Endothelial cell of umbilical vein (primary cell): ENCODE measurements at regions not wholly inside any gene's neighbourhood (a gene's known extent, or its start where the extent isn't known, plus 50 kb on each side); places are given as distances from the start of the nearest gene placed in this dataset.

Experiments
- BruUV-seq: library from RNA; stranded (reverse); fragments of 400-500 nt; replicated peaks from 2 replicates; lab custom pipeline; 2021; lab: Mats Ljungman, UMichigan
- CTCF ChIA-PET: fragments of 300-600, 350-600 bp; sonication (Branson Sonifier 250); formaldehyde crosslinking; loops from one replicate; lab custom pipeline; 2021; ENCODE audit warnings: antibody characterized with exemption, inconsistent platforms; lab: Charles Lee
- POLR2A ChIA-PET: fragments of 300-600, 350-600 bp; sonication (Branson Sonifier 250); formaldehyde crosslinking; loops from one replicate; lab custom pipeline; 2021; ENCODE audit warnings: antibody characterized with exemption, inconsistent platforms; lab: Charles Lee
- DNase-seq: peaks from one replicate; pipeline ENCODE4 v3.0.0-alpha.2; 2011; ENCODE audit warnings: low read depth, low spot score
- FAIRE-seq: peaks from 2 replicates; lab custom pipeline; 2011; peaks lifted over from hg19 to GRCh38; lab: Jason Lieb, UNC
- H2AFZ ChIP-seq: 2 replicates; pipeline ENCODE4 v1.6.0; 2012; ENCODE audit warnings: low read depth, low read length, control low read depth, inconsistent platforms
- H3K27ac ChIP-seq: 2 replicates; pipeline ENCODE4 v1.5.1; 2011; ENCODE audit warnings: low read depth, mild to moderate bottlenecking, control low read depth, low read length, moderate library complexity; ENCODE audit not compliant: insufficient read depth
- H3K27me3 ChIP-seq, 2 experiments: 2 replicates each; pipeline versions ENCODE4 v1.6.0 to v1.6.1; 2011; ENCODE audit warnings: low read length in 2 of 2, mixed read lengths in 1 of 2; ENCODE audit not compliant: control insufficient read depth in 2 of 2, insufficient read depth in 2 of 2
- H3K36me3 ChIP-seq, 2 experiments: 2 replicates in 1 of 2; 3 replicates in 1 of 2; pipeline ENCODE4 v1.5.1; 2011; ENCODE audit warnings: low read length in 2 of 2, mild to moderate bottlenecking in 1 of 2, moderate library complexity in 1 of 2; ENCODE audit not compliant: control insufficient read depth in 2 of 2, insufficient read depth in 2 of 2; ENCODE audit errors: extremely low read depth in 1 of 2
- H3K4me1 ChIP-seq: 3 replicates; pipeline ENCODE4 v1.5.1; 2011; ENCODE audit warnings: mild to moderate bottlenecking, low read length; ENCODE audit not compliant: control insufficient read depth, insufficient read depth; ENCODE audit errors: extremely low read depth
- H3K4me2 ChIP-seq: 2 replicates; pipeline ENCODE4 v1.6.1; 2011; ENCODE audit warnings: low read length, control low read depth, mixed read lengths; ENCODE audit not compliant: insufficient read depth
- H3K4me3 ChIP-seq, 3 experiments: fragments of 200-600 bp in 1 of 3; sonication (generic), shearing (Covaris generic) in 1 of 3; replicated peaks in 1 of 3; 2 replicates each; pipeline ENCODE4 v1.5.1; 2011 to 2016; ENCODE audit warnings: control low read depth in 3 of 3, low read length in 3 of 3, mild to moderate bottlenecking in 2 of 3, inconsistent platforms in 1 of 3, low read depth in 1 of 3, moderate library complexity in 1 of 3; ENCODE audit not compliant: insufficient read depth in 1 of 3
- H3K79me2 ChIP-seq: 2 replicates; pipeline ENCODE4 v1.6.0; 2012; ENCODE audit warnings: low read length, inconsistent platforms; ENCODE audit not compliant: control insufficient read depth, insufficient read depth
- H3K9ac ChIP-seq: replicated peaks from 2 replicates; pipeline ENCODE3; 2011; ENCODE audit warnings: low read length, control low read depth; ENCODE audit not compliant: insufficient read depth; ENCODE audit errors: extremely low read depth
- H3K9me1 ChIP-seq: replicated peaks from 3 replicates; pipeline ENCODE4 v1.6.0; 2011; ENCODE audit warnings: mild to moderate bottlenecking, low read length; ENCODE audit not compliant: control insufficient read depth, insufficient read depth; ENCODE audit errors: extremely low read depth
- H3K9me3 ChIP-seq: replicated peaks from 2 replicates; pipeline ENCODE4 v1.5.1; 2012; ENCODE audit warnings: low read length, inconsistent platforms; ENCODE audit not compliant: control insufficient read depth, insufficient read depth
- H4K20me1 ChIP-seq: replicated peaks from 2 replicates; pipeline ENCODE3; 2011; ENCODE audit warnings: mild to moderate bottlenecking, low read length; ENCODE audit not compliant: control insufficient read depth, insufficient read depth; ENCODE audit errors: extremely low read depth
- EZH2 ChIP-seq: IDR thresholded peaks from 2 replicates; pipeline ENCODE4 v1.6.1; 2012; ENCODE audit warnings: borderline replicate concordance, low read depth, mild to moderate bottlenecking, moderate library complexity, low read length, inconsistent platforms; ENCODE audit not compliant: severe bottlenecking
- FOS ChIP-seq: IDR thresholded peaks from 2 replicates; pipeline ENCODE4 v1.6.1; 2011; ENCODE audit warnings: mild to moderate bottlenecking, low read length, moderate library complexity, borderline replicate concordance; ENCODE audit not compliant: insufficient read depth
- GATA2 ChIP-seq: IDR thresholded peaks from 2 replicates; pipeline ENCODE4 v1.7.0; 2011; ENCODE audit warnings: low read depth, mild to moderate bottlenecking, moderate library complexity, mixed read lengths, low read length; ENCODE audit not compliant: insufficient read length, insufficient read depth
- JUN ChIP-seq: IDR thresholded peaks from 2 replicates; pipeline ENCODE4 v1.6.1; 2011; ENCODE audit warnings: borderline replicate concordance, low read depth; ENCODE audit not compliant: insufficient read length, insufficient read depth
- MYC ChIP-seq: IDR thresholded peaks from one replicate; pipeline ENCODE4 v1.6.1; 2011; ENCODE audit warnings: mild to moderate bottlenecking, low read depth, low read length
- POLR2A ChIP-seq: IDR thresholded peaks from 2 replicates; pipeline ENCODE4 v1.6.1; 2012; ENCODE audit warnings: low read depth, mild to moderate bottlenecking, control low read depth, low read length
- POLR2AphosphoS5 ChIP-seq: IDR thresholded peaks from 2 replicates; pipeline ENCODE4 v1.6.1; 2012; ENCODE audit warnings: low read depth, mild to moderate bottlenecking, control low read depth, low read length, moderate library complexity; ENCODE audit not compliant: insufficient read depth
- dilution Hi-C: fragments of 300-500 bp; cut with MboI; formaldehyde crosslinking; loops from one replicate; pipeline ENCODE4 v1.15.0; 2019; ENCODE audit warnings: low sequenced_read_pairs; ENCODE audit not compliant: extremely low pct_ligation_motif_present
- intact Hi-C: fragments of 100-400 bp; cut with micrococcal nuclease; formaldehyde crosslinking; loops from one replicate; pipeline ENCODE4 v1.10.0; 2022
- TF ChIP-seq, protein P1 (sequence below), 2 donors: IDR thresholded peaks; 1 replicate in 1 of 2; 2 replicates in 1 of 2; pipeline ENCODE4 v1.5.1; 2011; ENCODE audit warnings: low read length in 2 of 2, mild to moderate bottlenecking in 2 of 2, moderate library complexity in 2 of 2, control low read depth in 1 of 2, inconsistent platforms in 1 of 2, low read depth in 1 of 2; ENCODE audit not compliant: insufficient read depth in 1 of 2; ENCODE audit errors: extremely low read depth in 1 of 2
- TF ChIP-seq, protein P2 (sequence below): IDR thresholded peaks from 2 replicates; pipeline ENCODE4 v1.6.1; 2011; ENCODE audit not compliant: insufficient read depth, insufficient read length

DNA sequence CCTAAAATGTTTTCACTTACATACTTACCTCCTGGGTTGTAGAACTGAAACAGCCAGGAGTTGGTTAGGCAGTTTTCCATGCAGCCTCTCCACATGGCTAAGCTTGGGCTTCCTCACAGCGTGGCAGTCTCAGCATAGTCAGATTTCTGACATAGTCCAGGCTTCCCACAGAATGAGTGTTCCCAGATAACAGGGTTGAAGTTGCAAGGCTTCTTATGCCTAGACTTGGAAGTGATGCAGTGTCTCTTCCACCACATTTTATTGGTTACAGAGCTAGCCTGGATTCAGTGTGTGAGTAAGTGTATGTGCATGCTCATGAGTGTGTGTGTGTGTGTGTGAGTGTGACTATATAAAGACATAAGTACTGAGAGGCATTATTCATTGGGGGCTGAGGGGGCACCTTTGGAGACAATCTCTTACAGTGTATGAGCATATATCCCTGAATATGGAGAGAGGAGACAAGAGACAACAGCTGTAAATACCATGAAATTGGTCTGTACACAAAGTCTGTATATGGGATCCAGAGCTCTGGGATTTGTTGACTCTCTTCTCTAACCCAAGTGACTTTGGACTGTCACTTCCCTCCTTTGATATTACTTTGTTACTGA, 78.1 kb downstream of the ZNF621 start:
- H4K20me1 ChIP-seq, result no peaks in the 10 kb centered on the region
- DNase-seq, result no peak
- no peak overlapping the region for H3K4me2 ChIP-seq
- TF ChIP-seq FOS, result no peak
- TF ChIP-seq, protein P1, sequence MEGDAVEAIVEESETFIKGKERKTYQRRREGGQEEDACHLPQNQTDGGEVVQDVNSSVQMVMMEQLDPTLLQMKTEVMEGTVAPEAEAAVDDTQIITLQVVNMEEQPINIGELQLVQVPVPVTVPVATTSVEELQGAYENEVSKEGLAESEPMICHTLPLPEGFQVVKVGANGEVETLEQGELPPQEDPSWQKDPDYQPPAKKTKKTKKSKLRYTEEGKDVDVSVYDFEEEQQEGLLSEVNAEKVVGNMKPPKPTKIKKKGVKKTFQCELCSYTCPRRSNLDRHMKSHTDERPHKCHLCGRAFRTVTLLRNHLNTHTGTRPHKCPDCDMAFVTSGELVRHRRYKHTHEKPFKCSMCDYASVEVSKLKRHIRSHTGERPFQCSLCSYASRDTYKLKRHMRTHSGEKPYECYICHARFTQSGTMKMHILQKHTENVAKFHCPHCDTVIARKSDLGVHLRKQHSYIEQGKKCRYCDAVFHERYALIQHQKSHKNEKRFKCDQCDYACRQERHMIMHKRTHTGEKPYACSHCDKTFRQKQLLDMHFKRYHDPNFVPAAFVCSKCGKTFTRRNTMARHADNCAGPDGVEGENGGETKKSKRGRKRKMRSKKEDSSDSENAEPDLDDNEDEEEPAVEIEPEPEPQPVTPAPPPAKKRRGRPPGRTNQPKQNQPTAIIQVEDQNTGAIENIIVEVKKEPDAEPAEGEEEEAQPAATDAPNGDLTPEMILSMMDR (IDR thresholded peaks at IDR 0.05; ENCODE audit: extremely low read depth in 1 of 2, insufficient read depth in 1 of 2, low read depth in 1 of 2, low read length in 2 of 2), result no peak
- TF ChIP-seq MYC, result no peak
- TF ChIP-seq, protein P2, sequence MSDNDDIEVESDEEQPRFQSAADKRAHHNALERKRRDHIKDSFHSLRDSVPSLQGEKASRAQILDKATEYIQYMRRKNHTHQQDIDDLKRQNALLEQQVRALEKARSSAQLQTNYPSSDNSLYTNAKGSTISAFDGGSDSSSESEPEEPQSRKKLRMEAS, result no peak
- no peak for TF ChIP-seq EZH2
- TF ChIP-seq JUN, result no peak
- TF ChIP-seq POLR2AphosphoS5, result no peak
- TF ChIP-seq POLR2A, result no peak
- no peak for TF ChIP-seq GATA2
- ChIA-PET POLR2A (no interaction called here), CTCF (interaction anchor here (1.9 kb wide), 1 partner anchor 23 kb away, joined by 4 read pairs; no protein-coding TSS in a partner anchor)
- H3K27ac ChIP-seq, result no peak overlapping the region
- intact Hi-C loops, result no loop called here
- no peaks in the 10 kb centered on the region for H3K36me3 ChIP-seq
- no peaks in the 10 kb centered on the region for H3K9me1 ChIP-seq
- no peaks in the 10 kb centered on the region for H3K79me2 ChIP-seq
- H3K27me3 ChIP-seq, result peaks cover 2 to 4% of the 10 kb centered on the region in 2 experiments
- no peaks in the 10 kb centered on the region for H3K4me1 ChIP-seq
- H3K4me3 ChIP-seq, result no peak overlapping the region
- no peak overlapping the region for H3K9ac ChIP-seq
- no peak for FAIRE-seq
- H2AFZ ChIP-seq, result no peak overlapping the region
- no peaks in the 10 kb centered on the region for H3K9me3 ChIP-seq
- dilution Hi-C loops, result no loop called here
- no TSS peak for BruUV-seq
